Endodermal cell (in vitro differentiated cells): ENCODE measurements at regions not wholly inside any gene's neighbourhood (a gene's known extent, or its start where the extent isn't known, plus 50 kb on each side); places are given as distances from the start of the nearest gene placed in this dataset.

Experiments
- DNase-seq: peaks from one replicate; pipeline ENCODE4 v3.0.0-alpha.2; 2017
- H3K27ac ChIP-seq: 2 replicates; pipeline ENCODE4 v1.5.1; 2013; ENCODE audit warnings: mild to moderate bottlenecking, low read depth, low read length, moderate library complexity
- H3K27me3 ChIP-seq: 2 replicates; pipeline ENCODE4 v1.6.1; 2013; ENCODE audit warnings: mild to moderate bottlenecking, low read length, moderate library complexity; ENCODE audit not compliant: insufficient read depth, control insufficient read depth, poor library complexity, severe bottlenecking
- H3K36me3 ChIP-seq: 2 replicates; pipeline ENCODE4 v1.7.0; 2013; ENCODE audit warnings: mild to moderate bottlenecking, low read length, moderate library complexity; ENCODE audit not compliant: control insufficient read depth, insufficient read depth
- H3K4me1 ChIP-seq: one replicate; pipeline ENCODE4 v1.7.0; 2013; ENCODE audit warnings: low read length; ENCODE audit not compliant: control insufficient read depth, insufficient read depth
- H3K4me3 ChIP-seq: 2 replicates; pipeline ENCODE4 v1.5.1; 2013; ENCODE audit warnings: mild to moderate bottlenecking, low read length, moderate library complexity
- H3K9ac ChIP-seq: 2 replicates; pipeline ENCODE4 v1.6.1; 2013; ENCODE audit warnings: mild to moderate bottlenecking, low read length, moderate library complexity; ENCODE audit not compliant: poor library complexity, severe bottlenecking; ENCODE audit errors: extremely low read depth
- H3K9me3 ChIP-seq: 2 replicates; pipeline ENCODE4 v1.6.1; 2013; ENCODE audit warnings: mild to moderate bottlenecking, low read length, moderate library complexity; ENCODE audit not compliant: control insufficient read depth
- H3K27ac Mint-ChIP-seq: 2 replicates; pipeline ENCODE4 v1.8.0; 2020; ENCODE audit warnings: mixed read lengths
- H3K27me3 Mint-ChIP-seq: 2 replicates; pipeline ENCODE4 v1.8.0; 2021; ENCODE audit warnings: mild to moderate bottlenecking, mixed read lengths; ENCODE audit not compliant: insufficient read depth
- H3K36me3 Mint-ChIP-seq: 2 replicates; pipeline ENCODE4 v1.8.0; 2020; ENCODE audit warnings: low read depth, mixed read lengths
- H3K4me1 Mint-ChIP-seq: 2 replicates; pipeline ENCODE4 v1.8.0; 2020; ENCODE audit warnings: mixed read lengths
- H3K4me3 Mint-ChIP-seq: 2 replicates; pipeline ENCODE4 v1.8.0; 2020; ENCODE audit warnings: mild to moderate bottlenecking, moderate library complexity, mixed read lengths
- H3K9me3 Mint-ChIP-seq: 2 replicates; pipeline ENCODE4 v1.8.0; 2020; ENCODE audit warnings: mild to moderate bottlenecking, mixed read lengths
- CTCF ChIP-seq: fragments of 200-600 bp; sonication (generic); conservative IDR thresholded peaks from 2 replicates; pipeline ENCODE4 v1.5.0; 2021; ENCODE audit warnings: antibody characterized with exemption, mild to moderate bottlenecking
- WGBS, 2 experiments: methylation state at CpG; one replicate each; pipeline versions ENCODE4 v1.1.5 to v1.1.7; 2013; ENCODE audit warnings: missing lambda C conversion rate in 2 of 2, mixed read lengths in 1 of 2; ENCODE audit not compliant: insufficient coverage in 1 of 2, insufficient read length in 1 of 2; 5-methylcytosine and 5-hydroxymethylcytosine counted together

DNA sequence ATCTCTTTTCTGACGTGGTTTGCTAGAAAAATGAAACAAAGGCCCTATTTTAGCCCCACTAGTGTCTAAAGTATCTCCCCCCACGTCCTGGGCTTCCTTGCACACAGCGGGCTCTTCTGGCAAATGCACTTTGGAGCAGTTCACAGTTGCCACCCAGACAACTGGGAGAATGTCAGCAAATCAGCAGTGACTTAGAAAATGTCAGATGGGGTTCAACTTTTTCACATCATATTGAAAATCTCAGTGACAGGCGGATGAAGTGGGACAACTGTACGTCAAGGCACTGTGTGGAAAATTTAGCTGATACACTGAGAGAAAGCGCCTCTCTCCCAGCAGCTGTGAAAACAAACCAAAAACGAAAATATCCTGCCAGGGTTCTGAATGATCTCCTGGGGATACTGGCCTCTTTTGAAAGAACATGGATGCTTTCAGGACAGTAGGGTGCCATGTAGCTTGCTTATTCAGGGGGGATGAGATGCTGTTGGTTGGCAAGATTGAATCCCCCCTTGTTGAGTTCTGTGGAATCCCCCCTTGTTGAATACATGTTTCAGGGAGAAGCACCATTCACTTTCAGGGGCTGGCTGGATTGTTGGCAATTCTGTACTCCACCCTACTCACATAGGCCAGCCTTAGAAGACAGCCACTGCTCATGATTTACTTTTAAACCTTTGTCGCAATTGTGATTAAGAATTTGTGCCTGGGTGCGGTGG is 372.8 kb upstream of the CELF2 start:
- H3K4me3 Mint-ChIP-seq = no peak overlapping the region
- Histone ChIP-seq H3K9me3 (peaks cover 4% of the 10 kb centered on the region), H3K27ac (no peak overlapping the region), H3K4me3 (no peak overlapping the region), H3K9ac (no peak overlapping the region), H3K4me1 (peaks cover 5% of the 10 kb centered on the region), H3K27me3 (no peaks in the 10 kb centered on the region), H3K36me3 (no peaks in the 10 kb centered on the region)
- TF ChIP-seq CTCF = no peak
- no peaks in the 10 kb centered on the region for H3K27me3 Mint-ChIP-seq
- H3K4me1 Mint-ChIP-seq = peaks cover 8% of the 10 kb centered on the region
- H3K9me3 Mint-ChIP-seq = peaks cover 2% of the 10 kb centered on the region
- 85 to 87% methylated on average over 9 of the region's 9 CpGs for WGBS, 2 experiments
- no peaks in the 10 kb centered on the region for H3K36me3 Mint-ChIP-seq
- H3K27ac Mint-ChIP-seq = no peak overlapping the region
- no peak for DNase-seq

- 77 to 90% methylated on average over 5 to 7 of the region's 7 CpGs for WGBS, 2 experiments
- Histone ChIP-seq H3K36me3 (no peaks in the 10 kb centered on the region), H3K4me3 (no peak overlapping the region), H3K27me3 (no peaks in the 10 kb centered on the region), H3K27ac (no peak overlapping the region), H3K9me3 (peaks cover 10% of the 10 kb centered on the region), H3K9ac (no peak overlapping the region), H3K4me1 (peaks cover 5% of the 10 kb centered on the region)
- H3K27ac Mint-ChIP-seq = no peak overlapping the region
- peaks cover 10% of the 10 kb centered on the region for H3K9me3 Mint-ChIP-seq
- H3K36me3 Mint-ChIP-seq = no peaks in the 10 kb centered on the region
- no peaks in the 10 kb centered on the region for H3K27me3 Mint-ChIP-seq
- peaks cover 4% of the 10 kb centered on the region for H3K4me1 Mint-ChIP-seq
- no peak for DNase-seq
- TF ChIP-seq CTCF = no peak
- H3K4me3 Mint-ChIP-seq = no peak overlapping the region
These were observed 370.3 kb upstream of the CELF2 start for GRCh38 chr10:10647331-10647730.

DNA sequence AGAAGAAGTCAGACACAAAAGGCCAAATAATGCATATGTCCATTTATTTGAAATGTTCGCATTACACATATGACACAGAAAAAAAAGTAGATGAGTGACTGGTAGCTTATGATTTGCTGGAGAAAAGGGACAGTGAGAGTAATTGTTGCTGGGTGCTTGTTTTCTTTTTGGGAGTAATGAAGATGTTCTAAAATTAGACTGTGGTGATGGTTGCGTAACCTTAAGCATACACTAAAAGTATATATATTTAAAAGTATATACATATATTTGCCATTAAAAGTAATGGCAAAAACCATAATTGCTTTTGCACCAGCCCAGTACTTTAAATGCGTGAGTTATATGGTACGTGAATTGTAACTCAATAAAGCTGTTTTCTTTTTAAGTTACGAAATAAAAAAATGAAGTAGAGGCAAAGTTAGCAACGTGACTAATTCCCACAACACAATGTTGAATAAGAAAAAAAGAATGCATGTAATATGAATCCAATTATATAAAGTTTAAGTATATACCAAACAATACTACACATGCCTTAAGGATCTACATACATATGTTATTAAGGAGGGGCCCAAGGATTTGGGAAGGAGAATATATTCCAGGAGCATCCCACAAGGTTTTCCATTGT is 360.4 kb upstream of the CELF2 start:
- H3K27ac Mint-ChIP-seq = no peak overlapping the region
- peaks cover 13% of the 10 kb centered on the region for H3K9me3 ChIP-seq
- H3K27me3 Mint-ChIP-seq = no peaks in the 10 kb centered on the region
- no peaks in the 10 kb centered on the region for H3K27me3 ChIP-seq
- H3K9me3 Mint-ChIP-seq = peaks cover 14% of the 10 kb centered on the region
- H3K27ac ChIP-seq = no peak overlapping the region
- H3K36me3 Mint-ChIP-seq = peaks cover 3% of the 10 kb centered on the region
- no peak for DNase-seq
- H3K36me3 ChIP-seq = no peaks in the 10 kb centered on the region
- no peaks in the 10 kb centered on the region for H3K4me1 Mint-ChIP-seq
- H3K4me1 ChIP-seq = no peaks in the 10 kb centered on the region
- H3K9ac ChIP-seq = no peak overlapping the region
- TF ChIP-seq CTCF = no peak
- no peak overlapping the region for H3K4me3 ChIP-seq
- H3K4me3 Mint-ChIP-seq = no peak overlapping the region
- 85 to 100% methylated on average over 2 to 4 of the region's 6 CpGs for WGBS, 2 experiments
